Cardiac fibroblast (primary cell): ENCODE measurements at regions not wholly inside any gene's neighbourhood (a gene's known extent, or its start where the extent isn't known, plus 50 kb on each side); places are given as distances from the start of the nearest gene placed in this dataset.

Source experiments
- DNase-seq, 2 donors: peaks; one replicate each; pipeline versions ENCODE4 v3.0.0 to v3.0.0-alpha.2; 2010; ENCODE audit warnings: low read depth in 2 of 2
- H3K4me3 ChIP-seq, 2 donors: replicated peaks in 1 of 2; 1 replicate in 1 of 2; 2 replicates in 1 of 2; pipeline ENCODE4 v1.5.1; 2011; ENCODE audit warnings: low read depth in 2 of 2, low read length in 2 of 2, mild to moderate bottlenecking in 2 of 2, moderate library complexity in 1 of 2
- TF ChIP-seq, protein P1 (sequence below): IDR thresholded peaks from one replicate; pipeline ENCODE4 v1.5.1; 2011; ENCODE audit warnings: low read depth, mild to moderate bottlenecking, low read length, inconsistent platforms

DNA sequence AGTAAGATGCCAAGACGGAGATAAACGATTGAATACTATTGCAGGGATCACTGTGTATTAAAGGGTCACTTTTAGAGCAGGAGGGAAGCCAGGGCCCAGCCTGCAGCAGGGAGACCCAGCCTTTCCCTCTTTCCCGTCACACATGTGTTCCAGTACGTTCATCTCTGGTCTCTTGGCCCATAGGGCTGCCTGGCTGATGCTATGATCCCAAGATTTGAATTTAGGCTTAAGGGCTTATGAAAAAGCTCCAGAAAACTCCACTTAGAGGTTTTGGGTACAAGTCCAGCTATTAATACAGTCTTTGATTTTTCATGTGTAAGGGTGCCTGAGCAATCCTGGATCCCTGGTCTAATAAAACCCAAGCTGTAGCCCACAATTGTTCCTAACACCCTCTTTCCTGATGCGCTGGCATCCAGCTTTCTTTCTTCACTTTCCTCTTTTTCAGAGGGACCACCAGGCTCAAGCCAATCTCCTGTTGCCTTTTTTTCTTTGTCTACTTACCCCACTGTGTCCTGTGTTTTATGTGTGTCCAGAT is 359.6 kb upstream of the USP24 start:
- DNase-seq: no peak
- no peak overlapping the region for H3K4me3 ChIP-seq
- TF ChIP-seq, protein P1, sequence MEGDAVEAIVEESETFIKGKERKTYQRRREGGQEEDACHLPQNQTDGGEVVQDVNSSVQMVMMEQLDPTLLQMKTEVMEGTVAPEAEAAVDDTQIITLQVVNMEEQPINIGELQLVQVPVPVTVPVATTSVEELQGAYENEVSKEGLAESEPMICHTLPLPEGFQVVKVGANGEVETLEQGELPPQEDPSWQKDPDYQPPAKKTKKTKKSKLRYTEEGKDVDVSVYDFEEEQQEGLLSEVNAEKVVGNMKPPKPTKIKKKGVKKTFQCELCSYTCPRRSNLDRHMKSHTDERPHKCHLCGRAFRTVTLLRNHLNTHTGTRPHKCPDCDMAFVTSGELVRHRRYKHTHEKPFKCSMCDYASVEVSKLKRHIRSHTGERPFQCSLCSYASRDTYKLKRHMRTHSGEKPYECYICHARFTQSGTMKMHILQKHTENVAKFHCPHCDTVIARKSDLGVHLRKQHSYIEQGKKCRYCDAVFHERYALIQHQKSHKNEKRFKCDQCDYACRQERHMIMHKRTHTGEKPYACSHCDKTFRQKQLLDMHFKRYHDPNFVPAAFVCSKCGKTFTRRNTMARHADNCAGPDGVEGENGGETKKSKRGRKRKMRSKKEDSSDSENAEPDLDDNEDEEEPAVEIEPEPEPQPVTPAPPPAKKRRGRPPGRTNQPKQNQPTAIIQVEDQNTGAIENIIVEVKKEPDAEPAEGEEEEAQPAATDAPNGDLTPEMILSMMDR: no peak

DNA sequence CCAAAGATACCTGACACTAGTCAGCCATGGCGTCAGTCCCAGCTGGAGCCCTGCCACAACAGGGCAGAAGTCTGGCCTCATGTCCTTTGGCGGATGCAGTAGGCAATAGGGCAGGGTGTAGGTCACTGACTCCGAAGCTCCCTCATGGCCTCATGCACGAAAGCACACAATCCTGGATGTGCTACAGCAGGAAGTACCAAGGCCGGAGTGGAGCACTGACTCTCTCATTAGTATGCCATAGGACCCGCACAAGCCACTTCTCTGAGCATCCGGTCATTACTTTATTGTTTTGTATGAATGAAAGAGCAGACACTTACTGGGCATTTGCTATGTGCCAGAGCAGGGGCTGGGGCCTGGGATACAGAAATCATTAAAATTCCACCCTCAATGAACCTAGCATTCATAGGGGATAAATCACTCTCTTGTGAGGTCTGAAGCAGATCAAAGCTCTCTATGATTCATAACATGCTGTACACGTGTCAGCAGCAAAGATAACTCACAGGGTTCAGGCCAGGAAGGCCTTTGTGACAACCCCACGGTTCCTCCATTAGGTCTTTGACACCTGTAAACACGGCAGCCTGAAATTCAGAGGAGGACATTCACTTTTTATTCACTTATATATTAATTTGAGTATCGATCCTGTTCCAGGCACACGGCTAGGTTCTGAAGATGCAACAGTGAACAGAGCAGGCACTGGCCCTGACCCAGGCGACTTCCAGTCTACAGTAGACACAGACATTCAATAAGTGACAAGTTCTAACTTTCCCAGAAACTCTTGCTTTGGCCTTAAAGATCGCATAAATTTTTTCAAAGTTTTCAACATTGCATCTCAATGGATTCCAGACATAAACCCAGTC is 357.9 kb upstream of the USP24 start:
- peak in 1 of 2 donors; percentile 80 for DNase-seq

DNA sequence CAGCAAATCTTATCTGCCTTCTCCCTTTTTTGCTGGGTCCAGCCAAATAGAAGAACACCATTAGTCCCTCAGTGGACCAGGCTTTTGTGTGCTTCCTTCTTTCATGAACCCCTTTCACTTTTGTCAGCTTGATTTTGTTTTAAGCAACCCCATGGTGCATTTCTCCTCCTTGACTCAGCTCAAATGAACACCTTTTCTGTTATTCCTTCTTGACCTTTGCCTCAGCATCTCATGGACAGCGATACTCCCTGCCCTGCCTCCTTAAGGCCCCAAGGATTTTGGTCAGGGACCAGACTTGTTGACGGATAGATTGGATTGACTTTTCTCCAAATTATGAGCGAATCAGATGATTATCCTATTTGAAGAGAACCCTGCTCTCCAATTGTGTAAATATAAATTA is 356.6 kb upstream of the USP24 start:
- no peak for DNase-seq
- H3K4me3 ChIP-seq: no peak overlapping the region
- TF ChIP-seq, protein P1: no peak

More for the DNA sequence above, 357.9 kb upstream of the USP24 start:
- TF ChIP-seq, protein P1: no peak
- no peak overlapping the region for H3K4me3 ChIP-seq

DNA sequence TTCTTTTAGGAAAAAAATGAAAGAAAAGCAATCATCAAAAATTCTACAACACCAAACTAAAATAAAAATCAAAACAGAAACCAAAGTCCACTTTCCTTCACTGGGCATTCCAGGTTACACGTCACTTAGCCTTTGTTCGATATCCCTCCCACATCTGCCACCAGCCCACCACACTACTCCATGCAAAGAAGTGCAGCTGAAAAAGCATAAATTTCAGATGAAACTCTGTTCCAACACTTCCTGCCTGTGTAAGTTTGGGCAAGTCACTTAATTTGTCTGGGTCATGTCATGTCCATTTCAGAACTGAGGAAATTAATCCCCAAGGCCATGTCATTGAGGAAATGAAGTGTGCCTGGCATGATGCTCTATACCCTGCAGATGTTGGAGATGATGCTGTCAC is 354.3 kb upstream of the USP24 start:
- no peak overlapping the region for H3K4me3 ChIP-seq
- TF ChIP-seq, protein P1: no peak

DNA sequence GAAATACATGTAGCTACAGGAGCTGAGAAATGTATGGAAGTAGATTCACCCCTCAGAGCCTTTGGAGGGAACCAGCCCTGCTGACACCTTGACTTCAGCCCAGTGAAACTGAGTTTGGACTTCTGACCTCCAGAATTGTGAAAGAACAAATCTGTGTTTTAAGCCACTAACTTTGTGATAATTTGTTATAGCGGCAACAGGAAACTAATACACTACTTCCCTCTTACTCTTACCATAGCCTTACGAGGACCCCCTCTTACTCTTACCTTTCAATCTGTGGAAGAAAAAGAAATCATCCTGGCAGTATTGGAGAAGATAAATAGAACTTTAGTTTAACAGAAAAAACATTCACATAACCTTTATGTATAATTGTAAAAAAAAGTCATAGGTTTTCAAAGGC is 353.6 kb upstream of the USP24 start:
- TF ChIP-seq, protein P1: no peak
- DNase-seq: no peak

More for the DNA sequence above, 354.3 kb upstream of the USP24 start:
- no peak for DNase-seq

DNA sequence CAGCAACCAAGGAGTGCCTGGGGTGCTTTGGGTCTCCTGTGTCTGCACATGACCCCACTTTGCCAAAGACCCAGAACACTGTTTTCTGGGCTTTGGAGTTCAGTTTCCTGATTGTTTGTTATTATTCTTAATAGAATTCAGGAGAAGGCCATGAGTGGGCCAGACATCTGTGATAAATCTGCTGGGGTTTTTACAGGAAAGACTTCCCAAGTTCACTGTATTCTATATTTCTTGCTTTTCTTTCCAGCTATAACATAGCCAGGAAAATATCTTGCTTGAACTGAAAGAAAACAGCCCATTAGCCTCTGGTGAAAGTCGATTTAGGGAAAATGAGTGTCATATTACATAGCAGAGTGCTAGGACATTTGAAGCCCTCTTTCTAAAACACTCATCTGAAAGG is 345.1 kb upstream of the USP24 start:
- no peak overlapping the region for H3K4me3 ChIP-seq
- TF ChIP-seq, protein P1: no peak
- no peak for DNase-seq

More for the DNA sequence above, 353.6 kb upstream of the USP24 start:
- no peak overlapping the region for H3K4me3 ChIP-seq
